Vagina (tissue), 2 donors: ENCODE measurements at regions not wholly inside any gene's neighbourhood (a gene's known extent, or its start where the extent isn't known, plus 50 kb on each side); places are given as distances from the start of the nearest gene placed in this dataset.

Experiments used
- CTCF ChIP-seq, 3 experiments: fragments of 450-650 bp in 2 of 3; fragments of 200-600 bp in 1 of 3; sonication (generic) in 1 of 3; IDR thresholded peaks; one replicate each; pipeline ENCODE4 v1.5.1; 2017 to 2019; ENCODE audit warnings: antibody characterized with exemption in 3 of 3, mild to moderate bottlenecking in 2 of 3, moderate library complexity in 2 of 3
- POLR2A ChIP-seq, 2 donors: fragments of 450-650 bp; IDR thresholded peaks; one replicate each; pipeline ENCODE4 v1.6.1; 2017; ENCODE audit warnings: antibody characterized with exemption in 2 of 2, mild to moderate bottlenecking in 2 of 2, moderate library complexity in 2 of 2

GRCh38 chr4:29081234-29081955, 1638.8 kb upstream of the PCDH7 start:
- TF ChIP-seq POLR2A (IDR thresholded peaks at IDR 0.05) (no peak), CTCF (IDR thresholded peaks at IDR 0.05) (no peak)
